Hematopoietic multipotent progenitor cell treated with erythropoietin and hydrocortisone succinate and interleukin-3 and kit ligand, for 15 days (in vitro differentiated cells): ENCODE measurements at regions not wholly inside any gene's neighbourhood (a gene's known extent, or its start where the extent isn't known, plus 50 kb on each side); places are given as distances from the start of the nearest gene placed in this dataset.

Experiments used
- DNase-seq: peaks from one replicate; pipeline ENCODE4 v3.0.0-alpha.2; 2015; ENCODE audit warnings: low spot score

- no peak for DNase-seq
Measured at GRCh38 chr18:61727241-61728193, 165.3 kb downstream of the RNF152 start.

GRCh38 chr18:61724532-61724931 lies 168.3 kb downstream of the RNF152 start:
- no peak for DNase-seq

GRCh38 chr18:61722247-61722646 lies 170.6 kb downstream of the RNF152 start:
- no peak for DNase-seq

GRCh38 chr18:61720496-61720895 lies 172.3 kb downstream of the RNF152 start:
- DNase-seq = no peak

DNA sequence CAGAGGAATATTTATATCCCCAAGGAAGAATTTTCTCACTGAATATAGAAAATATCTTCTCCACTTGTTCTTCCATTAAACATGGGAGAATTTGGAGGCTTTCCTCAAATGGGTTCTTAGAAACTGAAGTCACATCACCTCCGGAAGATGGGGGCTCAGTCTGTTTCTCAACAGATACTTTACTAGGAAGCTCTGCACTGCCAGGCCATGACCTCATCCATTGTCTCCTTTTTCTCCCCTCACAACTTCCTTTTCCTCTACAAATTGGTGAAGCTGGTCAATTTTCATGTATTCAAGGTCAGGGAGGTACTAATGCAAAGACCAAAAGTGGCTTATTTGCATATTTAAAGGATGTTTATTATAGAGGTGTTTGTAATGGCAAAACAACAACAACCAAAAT lies 173.1 kb downstream of the RNF152 start:
- DNase-seq = no peak

- no peak for DNase-seq
Measured at GRCh38 chr18:61718944-61719343, 173.9 kb downstream of the RNF152 start.

DNA sequence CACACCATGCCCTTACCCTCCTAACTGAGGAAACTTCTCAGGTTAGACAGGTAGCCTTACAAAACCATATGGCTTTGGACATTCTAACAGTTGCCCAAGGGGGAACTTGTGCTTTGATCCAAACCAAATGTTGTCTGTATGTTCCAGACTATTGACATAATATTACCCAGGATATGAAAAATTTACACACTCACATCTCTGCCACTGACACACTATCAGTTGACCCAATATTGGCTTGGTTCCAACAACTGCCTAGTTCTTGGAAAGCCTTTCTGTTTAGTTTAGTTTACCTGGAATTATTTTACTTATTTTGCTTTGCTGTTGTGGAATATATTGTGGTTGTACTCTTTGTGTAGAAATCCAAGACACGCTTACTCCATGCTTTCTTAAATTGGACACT lies 178.4 kb downstream of the RNF152 start:
- no peak for DNase-seq

GRCh38 chr18:61713502-61713901 lies 179.3 kb downstream of the RNF152 start:
- no peak for DNase-seq

- no peak for DNase-seq
Measured at GRCh38 chr18:61710082-61710620, 182.7 kb downstream of the RNF152 start.

DNA sequence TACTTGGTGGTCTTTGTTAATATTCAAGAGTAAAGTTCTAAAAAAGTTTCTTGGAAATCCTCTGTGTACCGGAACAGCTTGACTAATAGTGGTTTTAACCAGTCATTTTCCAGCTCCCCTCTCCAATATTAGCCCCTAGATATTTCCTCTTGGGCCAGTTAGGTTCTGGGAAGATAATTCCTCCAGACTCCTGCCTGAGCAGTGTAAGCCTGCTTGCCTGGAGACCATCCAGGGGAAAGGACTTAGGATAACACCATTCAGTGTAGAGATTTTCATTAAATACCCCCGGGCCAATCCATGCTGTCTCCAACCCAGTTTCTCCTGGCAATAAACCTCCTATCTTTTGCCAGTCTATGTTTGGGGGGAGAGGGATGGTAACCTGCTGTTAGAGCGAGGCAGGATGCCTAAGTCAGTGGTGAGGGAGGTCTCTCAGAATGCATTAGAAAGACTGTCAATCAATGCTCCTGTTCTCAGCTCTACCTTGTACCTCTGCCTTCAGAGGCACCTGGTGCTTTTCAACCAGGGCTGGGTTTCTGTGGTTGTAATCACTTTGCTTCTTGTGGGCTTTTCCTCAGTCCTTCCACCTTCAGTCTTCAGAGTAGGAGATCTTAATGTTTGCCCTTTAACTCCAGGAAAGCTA lies 186.4 kb downstream of the RNF152 start:
- DNase-seq = no peak

DNA sequence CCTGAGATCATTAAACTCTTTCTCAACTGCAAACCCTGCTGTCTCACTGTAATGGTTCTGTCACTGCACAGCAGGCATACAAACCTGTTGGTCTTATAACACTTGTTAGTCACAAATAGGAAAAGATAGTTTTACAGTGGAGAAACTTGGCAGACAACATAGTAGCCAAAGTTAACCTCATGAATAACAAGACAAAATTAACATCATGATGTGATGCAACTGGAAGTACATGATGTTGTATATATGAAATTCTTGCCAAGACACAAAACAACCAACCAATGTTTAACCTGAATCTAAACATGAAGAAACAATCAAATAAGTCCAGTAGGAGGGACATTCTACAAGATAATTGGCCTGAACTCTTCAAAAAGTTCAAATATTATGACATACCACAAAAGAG lies 189.3 kb downstream of the RNF152 start:
- no peak for DNase-seq

- no peak for DNase-seq
Measured at GRCh38 chr18:61702007-61702406, 190.8 kb downstream of the RNF152 start.

- no peak for DNase-seq
Measured at GRCh38 chr18:61699397-61700110, 193.3 kb downstream of the RNF152 start.

- no peak for DNase-seq
Measured at GRCh38 chr18:61697306-61697909, 195.4 kb downstream of the RNF152 start.

GRCh38 chr18:61694236-61694635 lies 198.6 kb downstream of the RNF152 start:
- no peak for DNase-seq

GRCh38 chr18:61690418-61691138 lies 202.2 kb downstream of the RNF152 start:
- DNase-seq = no peak

GRCh38 chr18:61687317-61687716 lies 205.5 kb downstream of the RNF152 start:
- no peak for DNase-seq

GRCh38 chr18:61683856-61684255 lies 209.0 kb downstream of the RNF152 start:
- no peak for DNase-seq

GRCh38 chr18:61681065-61681464 lies 211.7 kb downstream of the RNF152 start:
- no peak for DNase-seq

DNA sequence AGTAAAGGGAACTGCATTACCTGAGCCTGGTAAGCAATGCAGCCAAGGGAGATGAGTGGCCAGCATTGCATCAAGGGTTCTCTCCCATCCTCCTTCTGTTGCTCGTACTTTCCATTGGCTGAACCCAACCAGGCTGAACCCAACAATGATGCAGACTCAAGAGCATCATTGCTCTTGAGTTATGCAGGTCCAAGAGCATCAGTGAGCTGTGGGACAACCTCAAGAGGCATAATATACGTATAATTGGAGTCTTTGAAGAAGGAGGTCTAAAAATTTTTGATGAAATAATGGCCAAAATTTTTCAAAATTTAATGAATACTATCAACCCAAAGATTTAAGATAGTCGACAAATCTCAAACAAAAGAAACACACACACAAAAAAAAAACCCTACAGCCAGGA lies 213.0 kb downstream of the RNF152 start:
- DNase-seq = no peak

DNA sequence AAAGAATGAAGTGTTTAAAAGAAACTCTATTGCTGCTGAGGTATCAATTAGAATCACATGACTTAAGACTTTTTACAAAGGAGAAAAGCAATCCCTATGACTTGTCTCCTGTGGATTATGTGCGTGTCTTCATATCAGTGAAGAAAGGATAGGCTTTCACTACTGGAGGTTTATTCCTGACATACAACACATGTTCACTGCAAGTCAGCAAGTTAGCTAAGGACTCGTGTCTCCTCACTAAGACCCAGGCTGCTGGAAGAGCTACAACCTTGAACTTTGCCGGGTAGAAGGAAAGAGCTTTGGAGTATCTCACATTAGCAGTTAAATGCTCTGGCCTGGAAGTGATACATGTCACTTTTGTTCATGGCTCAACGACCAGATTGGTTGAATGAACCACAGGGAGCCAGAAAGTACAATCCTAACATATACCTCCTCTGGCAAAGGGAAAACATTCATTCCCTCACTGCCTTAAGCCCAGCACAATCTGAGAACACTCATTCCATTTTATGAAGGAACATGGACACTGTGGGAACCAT lies 215.3 kb downstream of the RNF152 start:
- no peak for DNase-seq
